Large intestine (tissue), 3 donors: ENCODE measurements at regions not wholly inside any gene's neighbourhood (a gene's known extent, or its start where the extent isn't known, plus 50 kb on each side); places are given as distances from the start of the nearest gene placed in this dataset.

Experiments used
- DNase-seq, 2 donors: peaks; one replicate each; pipeline versions ENCODE4 v3.0.0 to v3.0.0-alpha.2; 2013
- H3K27ac ChIP-seq: one replicate; pipeline ENCODE4 v1.5.1; 2013; ENCODE audit warnings: low read length
- H3K27me3 ChIP-seq: 2 replicates; pipeline ENCODE4 v1.6.1; 2013; ENCODE audit warnings: low read length; ENCODE audit not compliant: control insufficient read depth, insufficient read depth
- H3K36me3 ChIP-seq: 2 replicates; pipeline ENCODE4 v1.6.1; 2013; ENCODE audit warnings: low read length; ENCODE audit not compliant: control insufficient read depth, insufficient read depth
- H3K4me1 ChIP-seq: one replicate; pipeline ENCODE4 v1.6.1; 2013; ENCODE audit warnings: low read length; ENCODE audit not compliant: control insufficient read depth, insufficient read depth
- H3K4me3 ChIP-seq: one replicate; pipeline ENCODE4 v1.5.1; 2013; ENCODE audit warnings: low read length
- H3K9me3 ChIP-seq: one replicate; pipeline ENCODE4 v1.6.1; 2013; ENCODE audit warnings: mild to moderate bottlenecking, low read depth, low read length, moderate library complexity; ENCODE audit not compliant: control insufficient read depth
- WGBS: methylation state at CpG from one replicate; pipeline ENCODE4 v1.1.5; 2013; ENCODE audit warnings: low lambda C conversion rate; ENCODE audit not compliant: insufficient coverage; 5-methylcytosine and 5-hydroxymethylcytosine counted together

DNA sequence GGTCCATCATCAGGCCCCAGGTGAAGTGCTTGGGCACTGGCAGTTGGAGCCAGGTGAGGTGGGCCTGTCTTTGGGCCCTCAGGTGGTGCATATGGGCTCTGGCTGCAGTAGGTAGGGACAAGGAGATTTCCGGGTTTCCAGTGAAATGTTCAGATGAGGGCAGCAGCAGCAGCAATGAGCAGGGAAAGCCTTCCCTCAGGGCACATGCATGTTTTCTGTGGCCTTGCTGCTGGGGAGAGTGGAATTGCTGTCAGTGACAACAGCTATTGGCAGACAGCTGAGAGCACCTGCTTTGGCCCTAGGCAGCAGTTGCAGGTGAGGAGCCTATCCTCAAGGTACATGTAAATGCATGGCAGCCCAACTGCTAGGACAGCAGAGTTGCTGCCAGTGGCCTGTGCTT lies 58.9 kb upstream of the QRFPR start:
- no peaks in the 10 kb centered on the region for H3K4me1 ChIP-seq
- H3K4me3 ChIP-seq = no peak overlapping the region
- WGBS = no CpG with 5 or more reads among the region's 1 CpG
- no peak for DNase-seq
- peaks cover 11% of the 10 kb centered on the region for H3K9me3 ChIP-seq
- no peaks in the 10 kb centered on the region for H3K36me3 ChIP-seq
- no peaks in the 10 kb centered on the region for H3K27me3 ChIP-seq
- H3K27ac ChIP-seq = no peak overlapping the region
